ENCODE measurements at regions not wholly inside any gene's neighbourhood (a gene's known extent, or its start where the extent isn't known, plus 50 kb on each side); places are given as distances from the start of the nearest gene placed in this dataset.

DNA sequence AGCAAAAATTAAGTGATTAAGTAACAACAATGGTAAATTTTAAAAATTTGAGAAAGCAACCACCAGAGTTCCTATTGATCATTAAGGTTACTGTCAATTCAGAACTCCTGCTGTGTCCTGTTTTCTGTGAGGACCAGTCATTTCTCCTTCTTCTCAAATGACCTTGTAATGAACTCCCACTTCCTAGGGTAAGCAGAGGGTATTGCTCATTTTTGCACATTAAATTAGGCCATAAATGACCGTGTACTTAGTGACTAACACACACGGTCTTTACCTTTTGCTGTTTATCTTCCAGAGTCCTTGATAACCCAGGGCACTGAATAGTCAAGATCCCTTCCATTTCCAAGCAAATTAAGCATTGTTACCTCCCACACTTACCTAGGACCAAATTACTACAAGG lies 227.5 kb upstream of the LYPLAL1 start:
- H3K27me3 ChIP-seq, result no peaks in the 10 kb centered on the region
- H3K36me3 ChIP-seq, result no peaks in the 10 kb centered on the region
- H3K9me3 ChIP-seq, result no peaks in the 10 kb centered on the region

DNA sequence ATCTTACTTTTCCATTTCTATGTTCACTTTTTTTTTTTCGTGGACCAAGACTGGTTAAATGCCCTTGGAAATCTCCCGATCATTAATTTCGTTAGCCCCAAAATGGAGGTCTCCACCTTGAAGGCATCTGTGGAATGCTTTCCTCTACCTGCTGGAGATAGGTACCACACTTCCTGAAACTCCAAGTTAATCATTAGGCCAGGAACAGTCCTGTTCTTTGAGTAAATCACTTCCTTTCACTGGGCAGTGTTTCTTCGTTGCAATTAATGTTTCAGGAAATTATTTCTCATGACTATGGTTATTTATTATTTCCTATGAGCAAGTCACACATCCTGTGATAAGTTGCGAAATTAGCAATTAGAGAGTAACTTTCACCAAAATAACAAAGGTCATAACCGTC lies 225.2 kb upstream of the LYPLAL1 start:
- no peak for DNase-seq
- H3K27me3 ChIP-seq, result no peaks in the 10 kb centered on the region
- no peak overlapping the region for H3K27ac ChIP-seq
- H3K4me1 ChIP-seq, result no peaks in the 10 kb centered on the region
- H3K9me3 ChIP-seq, result no peaks in the 10 kb centered on the region
- TF ChIP-seq POLR2A (IDR thresholded peaks at IDR 0.05), result no peak
- TF ChIP-seq, protein P1, sequence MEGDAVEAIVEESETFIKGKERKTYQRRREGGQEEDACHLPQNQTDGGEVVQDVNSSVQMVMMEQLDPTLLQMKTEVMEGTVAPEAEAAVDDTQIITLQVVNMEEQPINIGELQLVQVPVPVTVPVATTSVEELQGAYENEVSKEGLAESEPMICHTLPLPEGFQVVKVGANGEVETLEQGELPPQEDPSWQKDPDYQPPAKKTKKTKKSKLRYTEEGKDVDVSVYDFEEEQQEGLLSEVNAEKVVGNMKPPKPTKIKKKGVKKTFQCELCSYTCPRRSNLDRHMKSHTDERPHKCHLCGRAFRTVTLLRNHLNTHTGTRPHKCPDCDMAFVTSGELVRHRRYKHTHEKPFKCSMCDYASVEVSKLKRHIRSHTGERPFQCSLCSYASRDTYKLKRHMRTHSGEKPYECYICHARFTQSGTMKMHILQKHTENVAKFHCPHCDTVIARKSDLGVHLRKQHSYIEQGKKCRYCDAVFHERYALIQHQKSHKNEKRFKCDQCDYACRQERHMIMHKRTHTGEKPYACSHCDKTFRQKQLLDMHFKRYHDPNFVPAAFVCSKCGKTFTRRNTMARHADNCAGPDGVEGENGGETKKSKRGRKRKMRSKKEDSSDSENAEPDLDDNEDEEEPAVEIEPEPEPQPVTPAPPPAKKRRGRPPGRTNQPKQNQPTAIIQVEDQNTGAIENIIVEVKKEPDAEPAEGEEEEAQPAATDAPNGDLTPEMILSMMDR (IDR thresholded peaks at IDR 0.05), result no peak
- H3K4me3 ChIP-seq, result no peak overlapping the region
- intact Hi-C loops (cut with DNase I; ENCODE audit: low total_unique reads), result no loop called here
- H3K36me3 ChIP-seq, result no peaks in the 10 kb centered on the region

More for the DNA sequence above, 227.5 kb upstream of the LYPLAL1 start:
- intact Hi-C loops (cut with DNase I; ENCODE audit: low total_unique reads), result no loop called here
- no peak overlapping the region for H3K4me3 ChIP-seq
- no peak for TF ChIP-seq POLR2A (IDR thresholded peaks at IDR 0.05)
- TF ChIP-seq, protein P1 (IDR thresholded peaks at IDR 0.05), result no peak
- H3K27ac ChIP-seq, result no peak overlapping the region
- H3K4me1 ChIP-seq, result no peaks in the 10 kb centered on the region
- no peak for DNase-seq

DNA sequence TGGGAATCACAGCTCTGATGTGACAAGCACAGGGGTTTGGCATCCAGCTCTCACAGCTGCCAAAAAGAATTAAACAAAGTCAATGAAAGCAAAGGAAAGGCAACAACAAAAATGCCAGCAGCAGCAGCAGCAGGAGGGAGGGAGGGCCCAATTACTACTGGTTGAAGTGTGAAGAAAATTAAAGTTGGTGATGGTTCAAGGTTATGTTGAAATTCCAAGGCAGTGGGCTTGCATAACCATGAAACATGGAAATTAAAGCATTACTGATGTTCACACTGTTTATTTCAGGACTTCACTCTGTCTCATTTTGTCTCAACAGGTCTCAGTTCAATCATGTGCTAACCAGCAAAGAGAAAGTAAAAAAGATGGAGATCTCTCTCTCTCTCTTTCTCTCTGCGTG lies 220.3 kb upstream of the LYPLAL1 start:
- no peak overlapping the region for H3K4me3 ChIP-seq
- no peaks in the 10 kb centered on the region for H3K4me1 ChIP-seq
- H3K9me3 ChIP-seq, result no peaks in the 10 kb centered on the region
- DNase-seq, result no peak
- intact Hi-C loops (cut with DNase I; ENCODE audit: low total_unique reads), result no loop called here
- H3K27ac ChIP-seq, result no peak overlapping the region
- TF ChIP-seq, protein P1 (IDR thresholded peaks at IDR 0.05), result no peak
- TF ChIP-seq POLR2A (IDR thresholded peaks at IDR 0.05), result no peak
- no peaks in the 10 kb centered on the region for H3K36me3 ChIP-seq
- no peaks in the 10 kb centered on the region for H3K27me3 ChIP-seq

DNA sequence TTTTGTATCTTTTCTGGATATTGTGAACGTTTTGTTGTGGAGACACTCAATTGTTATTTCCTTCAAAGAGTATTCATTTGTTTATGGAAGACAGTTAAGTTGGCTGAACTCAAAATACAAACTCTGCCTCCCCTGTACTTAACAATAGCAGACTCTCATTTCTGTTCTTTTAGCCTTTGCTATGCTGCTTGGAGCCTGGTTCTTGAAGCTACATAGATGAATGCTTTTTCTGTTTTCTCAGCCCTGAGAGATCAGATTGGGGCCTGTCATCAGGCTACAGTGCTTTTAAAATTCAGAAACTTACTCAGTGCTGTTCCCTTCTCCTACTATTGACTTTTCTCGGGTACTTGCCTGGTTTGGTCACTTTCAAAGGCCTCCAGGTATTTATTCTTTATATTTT lies 215.7 kb upstream of the LYPLAL1 start:
- H3K27me3 ChIP-seq, result no peaks in the 10 kb centered on the region
- DNase-seq, result no peak
- H3K4me1 ChIP-seq, result no peaks in the 10 kb centered on the region
- TF ChIP-seq, protein P1 (IDR thresholded peaks at IDR 0.05), result no peak
- no peak for TF ChIP-seq POLR2A (IDR thresholded peaks at IDR 0.05)
- H3K4me3 ChIP-seq, result no peak overlapping the region
- H3K9me3 ChIP-seq, result no peaks in the 10 kb centered on the region
- H3K27ac ChIP-seq, result no peak overlapping the region
- H3K36me3 ChIP-seq, result no peaks in the 10 kb centered on the region
- intact Hi-C loops (cut with DNase I; ENCODE audit: low total_unique reads), result no loop called here

DNA sequence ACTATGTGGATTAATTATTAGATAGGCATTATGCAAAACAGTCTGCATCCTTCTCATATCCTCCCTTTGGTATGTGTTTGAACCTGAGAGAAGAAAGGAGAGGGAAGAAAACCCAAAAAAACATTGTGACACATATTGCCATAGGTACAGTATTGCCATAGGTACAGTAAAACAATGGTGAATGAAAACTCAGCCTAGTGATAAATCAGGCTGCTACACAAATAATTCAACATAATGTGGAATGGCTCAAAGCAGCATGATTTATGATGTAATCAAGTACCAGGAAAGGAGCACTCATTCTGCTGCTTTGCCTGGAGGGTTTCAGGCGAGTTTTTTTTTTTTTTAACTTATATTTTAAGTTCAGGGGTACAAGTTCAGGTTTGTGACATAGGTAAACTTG lies 213.9 kb upstream of the LYPLAL1 start:
- H3K27ac ChIP-seq, result no peak overlapping the region
- no peak for TF ChIP-seq POLR2A (IDR thresholded peaks at IDR 0.05)
- TF ChIP-seq, protein P1 (IDR thresholded peaks at IDR 0.05), result no peak
- intact Hi-C loops (cut with DNase I; ENCODE audit: low total_unique reads), result no loop called here
- no peak for DNase-seq
- no peaks in the 10 kb centered on the region for H3K9me3 ChIP-seq
- H3K27me3 ChIP-seq, result no peaks in the 10 kb centered on the region
- H3K4me3 ChIP-seq, result no peak overlapping the region
- no peaks in the 10 kb centered on the region for H3K36me3 ChIP-seq
- H3K4me1 ChIP-seq, result no peaks in the 10 kb centered on the region

Measured in uterus (tissue), 3 donors.